Colonic mucosa (tissue), 4 donors: ENCODE measurements at regions not wholly inside any gene's neighbourhood (a gene's known extent, or its start where the extent isn't known, plus 50 kb on each side); places are given as distances from the start of the nearest gene placed in this dataset.

Experiments
- DNase-seq: peaks from one replicate; pipeline ENCODE4 v3.0.0-alpha.2; 2020
- H3K27ac ChIP-seq: fragments of 200-600 bp; one replicate; pipeline ENCODE4 v1.8.0; 2021
- H3K27me3 ChIP-seq: fragments of 200-600 bp; one replicate; pipeline ENCODE4 v1.8.0; 2021
- H3K36me3 ChIP-seq: fragments of 200-600 bp; one replicate; pipeline ENCODE4 v1.8.0; 2021
- H3K4me1 ChIP-seq: fragments of 200-600 bp; one replicate; pipeline ENCODE4 v1.8.0; 2021; ENCODE audit warnings: mild to moderate bottlenecking
- H3K4me3 ChIP-seq: fragments of 200-600 bp; one replicate; pipeline ENCODE4 v1.8.0; 2021
- H3K9ac ChIP-seq, 2 donors: one replicate each; pipeline ENCODE4 v1.7.0; 2013; ENCODE audit warnings: control low read depth in 2 of 2, low read depth in 2 of 2, low read length in 2 of 2
- H3K9me3 ChIP-seq: fragments of 200-600 bp; one replicate; pipeline ENCODE4 v1.8.0; 2021
- intact Hi-C: fragments of 100-400 bp; cut with DNase I; formaldehyde crosslinking; loops from one replicate; pipeline ENCODE4 v1.14.1; 2022
- TF ChIP-seq, protein P1 (sequence below): fragments of 200-600 bp; IDR thresholded peaks from one replicate; pipeline ENCODE4 v1.8.0; 2022; ENCODE audit warnings: antibody characterized with exemption, mild to moderate bottlenecking
- donor health status: healthy.
- donor health status: DM: no; HTN: no; CAD: no.
- donor health status: DM: no; HTN: no; CAD: no.

DNA sequence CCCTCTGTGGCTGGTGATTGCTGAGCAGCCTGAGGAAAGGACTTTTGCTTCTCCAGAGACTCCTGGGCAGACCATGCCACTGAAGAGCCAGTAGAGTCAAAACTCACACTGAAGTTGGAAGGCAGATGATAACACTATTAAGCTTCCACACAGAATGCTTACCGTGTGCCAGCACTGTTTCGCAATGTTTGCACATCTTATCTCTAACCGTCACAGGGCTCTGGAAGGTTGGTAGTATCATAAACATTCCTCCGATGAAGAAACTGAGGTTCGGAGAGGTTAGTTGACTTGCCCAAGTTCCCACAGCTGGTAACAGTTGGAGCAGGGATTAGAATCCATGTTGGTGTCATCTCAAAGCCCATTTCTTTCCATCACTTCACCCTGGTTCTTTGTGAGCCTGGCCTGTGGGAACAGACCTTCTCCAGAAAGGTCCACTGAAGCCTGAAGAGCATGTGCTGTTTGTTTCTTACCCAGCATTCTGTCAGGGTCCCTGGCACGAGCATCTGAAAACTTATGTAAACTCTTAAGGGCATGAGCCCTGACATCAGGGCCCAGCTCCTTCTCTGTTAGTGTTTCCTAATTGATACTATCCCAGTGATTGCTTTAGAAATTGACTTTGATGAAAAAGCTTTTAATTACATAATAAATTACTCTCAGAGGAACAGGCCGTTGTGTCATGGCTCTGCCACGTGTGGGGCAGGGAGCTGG, 77.0 kb upstream of the PRR23C start:
- no peaks in the 10 kb centered on the region for H3K27me3 ChIP-seq
- H3K36me3 ChIP-seq: no peaks in the 10 kb centered on the region
- peak overlapping the region; percentile 49 for H3K27ac ChIP-seq
- intact Hi-C loops: no loop called here
- H3K4me3 ChIP-seq: no peak overlapping the region
- TF ChIP-seq, protein P1, sequence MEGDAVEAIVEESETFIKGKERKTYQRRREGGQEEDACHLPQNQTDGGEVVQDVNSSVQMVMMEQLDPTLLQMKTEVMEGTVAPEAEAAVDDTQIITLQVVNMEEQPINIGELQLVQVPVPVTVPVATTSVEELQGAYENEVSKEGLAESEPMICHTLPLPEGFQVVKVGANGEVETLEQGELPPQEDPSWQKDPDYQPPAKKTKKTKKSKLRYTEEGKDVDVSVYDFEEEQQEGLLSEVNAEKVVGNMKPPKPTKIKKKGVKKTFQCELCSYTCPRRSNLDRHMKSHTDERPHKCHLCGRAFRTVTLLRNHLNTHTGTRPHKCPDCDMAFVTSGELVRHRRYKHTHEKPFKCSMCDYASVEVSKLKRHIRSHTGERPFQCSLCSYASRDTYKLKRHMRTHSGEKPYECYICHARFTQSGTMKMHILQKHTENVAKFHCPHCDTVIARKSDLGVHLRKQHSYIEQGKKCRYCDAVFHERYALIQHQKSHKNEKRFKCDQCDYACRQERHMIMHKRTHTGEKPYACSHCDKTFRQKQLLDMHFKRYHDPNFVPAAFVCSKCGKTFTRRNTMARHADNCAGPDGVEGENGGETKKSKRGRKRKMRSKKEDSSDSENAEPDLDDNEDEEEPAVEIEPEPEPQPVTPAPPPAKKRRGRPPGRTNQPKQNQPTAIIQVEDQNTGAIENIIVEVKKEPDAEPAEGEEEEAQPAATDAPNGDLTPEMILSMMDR: no peak
- DNase-seq: peak; percentile 85
- peak overlapping the region in 1 of 2 donors; percentile 3 for H3K9ac ChIP-seq
- H3K4me1 ChIP-seq: peaks cover 8% of the 10 kb centered on the region
- H3K9me3 ChIP-seq: no peaks in the 10 kb centered on the region

DNA sequence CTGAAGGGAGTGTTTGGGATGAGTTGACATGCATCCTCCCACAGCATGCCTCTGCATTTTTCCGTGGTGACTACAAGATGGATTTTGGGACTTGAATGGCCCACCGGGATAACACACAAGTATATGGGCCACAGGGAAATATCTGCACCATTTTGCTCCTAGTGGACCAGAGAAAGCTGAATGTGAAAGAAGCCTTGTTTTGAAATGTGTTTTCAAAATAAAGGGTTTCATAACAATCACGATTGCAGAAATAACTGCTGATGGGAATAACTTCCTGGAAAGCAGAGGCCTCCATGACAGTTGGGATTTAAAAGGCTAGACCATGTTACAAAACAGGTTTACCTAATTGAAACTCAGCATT, 77.5 kb upstream of the PRR23C start:
- TF ChIP-seq, protein P1: no peak
- H3K9me3 ChIP-seq: no peaks in the 10 kb centered on the region
- H3K9ac ChIP-seq: no peak overlapping the region
- no peak overlapping the region for H3K27ac ChIP-seq
- intact Hi-C loops: no loop called here
- peaks cover 8% of the 10 kb centered on the region for H3K4me1 ChIP-seq
- no peak overlapping the region for H3K4me3 ChIP-seq
- no peaks in the 10 kb centered on the region for H3K27me3 ChIP-seq
- DNase-seq: peak; percentile 26
- H3K36me3 ChIP-seq: no peaks in the 10 kb centered on the region

DNA sequence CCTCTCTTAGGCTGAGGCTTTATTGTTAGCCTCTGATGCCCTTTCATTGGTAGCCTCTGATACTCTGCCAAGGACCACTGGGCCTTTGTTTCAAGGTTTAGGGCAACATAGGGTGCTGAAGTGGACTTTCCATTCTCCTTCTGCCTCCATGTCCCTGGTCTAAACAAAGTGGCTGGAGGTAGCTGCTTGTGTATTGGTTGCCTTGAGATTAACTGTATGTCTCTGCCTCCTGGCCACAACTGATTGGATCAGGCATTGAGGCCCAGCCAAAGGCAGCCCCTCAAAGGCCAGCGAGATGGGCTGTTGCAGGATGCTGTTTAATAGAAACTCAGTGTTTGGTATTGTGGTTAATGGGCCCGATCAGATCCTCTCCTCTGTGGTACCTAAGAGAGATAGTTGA, 77.9 kb upstream of the PRR23C start:
- H3K27me3 ChIP-seq: no peaks in the 10 kb centered on the region
- H3K4me3 ChIP-seq: no peak overlapping the region
- no peaks in the 10 kb centered on the region for H3K36me3 ChIP-seq
- no peaks in the 10 kb centered on the region for H3K9me3 ChIP-seq
- intact Hi-C loops: no loop called here
- peaks cover 8% of the 10 kb centered on the region for H3K4me1 ChIP-seq
- no peak overlapping the region for H3K27ac ChIP-seq
- no peak overlapping the region for H3K9ac ChIP-seq
- TF ChIP-seq, protein P1: no peak
- DNase-seq: peak; percentile 16

DNA sequence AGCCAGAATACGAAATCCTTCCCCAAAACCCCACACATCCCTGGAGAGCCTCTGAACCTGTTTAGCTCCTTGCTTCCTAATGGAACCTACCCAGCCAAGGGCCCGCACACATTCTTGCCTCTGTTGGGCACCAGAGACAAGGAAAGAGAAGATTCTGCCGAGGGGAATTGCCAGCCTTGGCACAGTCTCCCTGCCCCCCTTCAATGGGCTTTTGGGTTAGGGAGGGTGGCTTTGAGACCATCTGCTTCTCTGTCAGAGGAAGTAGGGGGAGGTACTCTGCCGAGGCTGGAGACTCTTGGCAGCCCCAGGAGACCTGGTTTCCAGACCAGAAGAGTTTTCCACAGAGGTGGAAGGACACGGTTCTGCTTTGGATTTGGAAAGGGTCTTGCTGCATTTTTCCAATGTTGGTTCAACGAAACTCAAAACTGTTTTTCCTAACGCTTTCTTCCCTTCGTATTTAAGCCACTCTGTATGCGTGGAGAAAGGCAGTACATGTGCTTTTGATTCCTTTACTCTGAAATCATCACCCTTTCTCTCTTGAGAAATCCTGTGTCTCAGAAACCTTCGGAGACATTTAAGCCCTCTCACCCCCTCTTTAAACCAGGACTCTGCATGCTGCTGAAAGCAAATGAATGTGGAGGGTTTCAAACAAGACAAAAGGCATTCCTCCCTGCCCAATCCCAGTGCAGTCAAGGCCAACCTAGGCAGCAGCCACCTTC, 78.8 kb upstream of the PRR23C start:
- Histone ChIP-seq H3K36me3 (no peaks in the 10 kb centered on the region), H3K9me3 (no peaks in the 10 kb centered on the region), H3K4me3 (no peak overlapping the region), H3K27me3 (no peaks in the 10 kb centered on the region), H3K9ac (no peak overlapping the region), H3K4me1 (peaks cover 8% of the 10 kb centered on the region), H3K27ac (no peak overlapping the region)
- TF ChIP-seq, protein P1: no peak
- peak; percentile 16 for DNase-seq
- intact Hi-C loops: no loop called here

DNA sequence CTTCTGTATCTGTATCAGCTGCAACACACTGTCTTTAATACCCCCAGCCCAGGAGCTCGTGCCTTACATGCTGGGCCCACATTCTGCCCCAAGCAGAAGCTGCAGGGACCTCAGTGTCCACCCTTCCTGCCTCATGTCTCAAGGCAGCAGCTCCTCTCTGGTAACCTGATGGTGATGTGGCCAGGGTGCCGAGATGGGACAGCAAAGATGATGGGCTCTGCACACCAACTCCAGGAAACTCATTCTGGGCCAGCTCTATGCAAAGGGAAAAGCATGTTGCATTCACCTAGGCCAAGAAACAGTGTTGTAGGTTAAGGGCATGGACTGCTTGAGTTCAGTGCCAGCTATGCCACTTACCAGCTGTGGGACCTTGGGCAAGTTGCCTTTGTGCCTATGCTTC, 79.5 kb upstream of the PRR23C start:
- no peak overlapping the region for H3K27ac ChIP-seq
- peak; percentile 15 for DNase-seq
- H3K9ac ChIP-seq: no peak overlapping the region
- no peaks in the 10 kb centered on the region for H3K36me3 ChIP-seq
- H3K4me3 ChIP-seq: no peak overlapping the region
- intact Hi-C loops: no loop called here
- H3K27me3 ChIP-seq: no peaks in the 10 kb centered on the region
- peaks cover 8% of the 10 kb centered on the region for H3K4me1 ChIP-seq
- TF ChIP-seq, protein P1: no peak
- no peaks in the 10 kb centered on the region for H3K9me3 ChIP-seq
